ENCODE measurements at regions not wholly inside any gene's neighbourhood (a gene's known extent, or its start where the extent isn't known, plus 50 kb on each side); places are given as distances from the start of the nearest gene placed in this dataset.

DNA sequence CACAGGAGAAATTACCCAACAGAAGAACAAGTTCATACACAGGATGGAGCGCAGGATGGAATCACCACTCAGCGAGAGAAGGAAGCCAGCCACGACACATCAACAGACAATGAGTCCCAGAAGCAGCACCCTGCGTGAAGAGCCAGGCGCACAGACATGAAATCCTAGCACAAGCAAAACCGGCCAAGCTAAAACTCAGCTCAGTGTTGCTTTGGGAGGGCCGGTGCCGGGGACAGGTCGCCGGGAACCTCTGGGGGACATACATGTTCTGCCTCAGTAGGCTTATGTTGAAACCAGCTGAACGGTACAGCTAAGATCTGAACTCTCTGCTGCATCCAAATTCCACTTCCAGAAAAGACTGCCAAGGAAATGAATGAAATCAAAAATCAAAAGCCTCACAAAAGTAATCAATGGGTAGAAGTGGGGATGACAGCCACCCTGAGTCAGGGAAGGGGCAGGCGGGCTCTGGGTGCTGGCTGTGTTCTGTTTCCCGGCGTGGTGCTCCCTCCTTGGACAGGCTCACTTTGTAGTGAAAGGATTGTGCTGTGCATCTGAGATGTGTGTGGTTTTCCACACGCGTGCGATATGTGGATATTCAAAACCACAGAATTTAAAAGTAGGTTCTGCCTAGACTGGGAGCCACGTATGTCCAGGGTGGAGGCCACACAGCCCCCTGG, 114.7 kb downstream of the PDGFA start:
- Mint-ChIP-seq H3K27me3 (ENCODE audit: insufficient read depth, unreplicated experiment) (peaks cover 70% of the 10 kb centered on the region), H3K27ac (ENCODE audit: low read depth, unreplicated experiment) (no peak overlapping the region), H3K4me1 (ENCODE audit: insufficient read depth, unreplicated experiment) (no peaks in the 10 kb centered on the region), H3K4me3 (ENCODE audit: unreplicated experiment) (no peak overlapping the region), H3K36me3 (ENCODE audit: insufficient read depth, unreplicated experiment) (no peaks in the 10 kb centered on the region), H3K9me3 (ENCODE audit: unreplicated experiment) (peaks cover 11% of the 10 kb centered on the region)
- intact Hi-C loops (cut with micrococcal nuclease), result no loop called here
- TF ChIP-seq, protein P1, sequence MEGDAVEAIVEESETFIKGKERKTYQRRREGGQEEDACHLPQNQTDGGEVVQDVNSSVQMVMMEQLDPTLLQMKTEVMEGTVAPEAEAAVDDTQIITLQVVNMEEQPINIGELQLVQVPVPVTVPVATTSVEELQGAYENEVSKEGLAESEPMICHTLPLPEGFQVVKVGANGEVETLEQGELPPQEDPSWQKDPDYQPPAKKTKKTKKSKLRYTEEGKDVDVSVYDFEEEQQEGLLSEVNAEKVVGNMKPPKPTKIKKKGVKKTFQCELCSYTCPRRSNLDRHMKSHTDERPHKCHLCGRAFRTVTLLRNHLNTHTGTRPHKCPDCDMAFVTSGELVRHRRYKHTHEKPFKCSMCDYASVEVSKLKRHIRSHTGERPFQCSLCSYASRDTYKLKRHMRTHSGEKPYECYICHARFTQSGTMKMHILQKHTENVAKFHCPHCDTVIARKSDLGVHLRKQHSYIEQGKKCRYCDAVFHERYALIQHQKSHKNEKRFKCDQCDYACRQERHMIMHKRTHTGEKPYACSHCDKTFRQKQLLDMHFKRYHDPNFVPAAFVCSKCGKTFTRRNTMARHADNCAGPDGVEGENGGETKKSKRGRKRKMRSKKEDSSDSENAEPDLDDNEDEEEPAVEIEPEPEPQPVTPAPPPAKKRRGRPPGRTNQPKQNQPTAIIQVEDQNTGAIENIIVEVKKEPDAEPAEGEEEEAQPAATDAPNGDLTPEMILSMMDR (IDR thresholded peaks at IDR 0.05; ENCODE audit: unreplicated experiment), result no peak
- CTCF ChIA-PET, result no interaction called here
- POLR2A ChIA-PET, result no interaction called here
- no TSS peak for BruUV-seq (replicated peaks)
- DNase-seq (ENCODE audit: unreplicated experiment), result no peak

DNA sequence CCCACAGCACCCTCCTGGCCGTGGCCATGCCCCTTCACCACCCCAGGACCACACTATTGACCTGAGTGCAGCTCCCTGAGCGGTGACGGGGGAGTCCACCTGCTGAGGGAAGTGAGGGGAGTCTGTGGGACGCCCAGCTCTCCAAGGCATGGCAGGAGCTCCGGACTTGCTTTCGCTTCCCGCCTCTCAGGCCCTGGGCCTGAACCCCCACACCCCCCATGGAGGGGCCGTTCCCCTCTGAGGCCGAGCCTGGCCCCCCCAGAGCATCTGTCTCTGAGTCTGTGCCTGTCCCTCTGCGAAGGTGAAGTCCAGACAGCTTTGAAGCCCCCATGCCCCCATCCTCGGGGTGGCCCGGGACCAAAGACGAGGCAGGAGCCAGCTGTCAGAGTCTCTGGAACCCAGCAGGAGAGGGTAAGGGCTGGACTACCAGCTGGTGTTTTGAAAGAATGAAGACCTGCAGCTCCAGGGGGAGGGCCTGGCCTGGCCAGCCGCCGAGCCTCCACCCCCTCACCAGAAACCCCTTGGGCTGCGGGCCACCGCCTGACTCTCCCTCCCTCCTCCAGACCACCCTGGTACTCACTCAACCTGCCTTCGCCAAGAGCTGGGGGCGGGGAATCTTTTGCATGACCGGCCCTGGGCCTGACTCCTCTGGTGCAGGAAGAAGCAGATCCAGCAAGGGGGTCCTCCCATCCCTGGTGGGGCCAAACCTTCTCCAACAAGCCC, 114.0 kb downstream of the PDGFA start:
- POLR2A ChIA-PET, result no interaction called here

DNA sequence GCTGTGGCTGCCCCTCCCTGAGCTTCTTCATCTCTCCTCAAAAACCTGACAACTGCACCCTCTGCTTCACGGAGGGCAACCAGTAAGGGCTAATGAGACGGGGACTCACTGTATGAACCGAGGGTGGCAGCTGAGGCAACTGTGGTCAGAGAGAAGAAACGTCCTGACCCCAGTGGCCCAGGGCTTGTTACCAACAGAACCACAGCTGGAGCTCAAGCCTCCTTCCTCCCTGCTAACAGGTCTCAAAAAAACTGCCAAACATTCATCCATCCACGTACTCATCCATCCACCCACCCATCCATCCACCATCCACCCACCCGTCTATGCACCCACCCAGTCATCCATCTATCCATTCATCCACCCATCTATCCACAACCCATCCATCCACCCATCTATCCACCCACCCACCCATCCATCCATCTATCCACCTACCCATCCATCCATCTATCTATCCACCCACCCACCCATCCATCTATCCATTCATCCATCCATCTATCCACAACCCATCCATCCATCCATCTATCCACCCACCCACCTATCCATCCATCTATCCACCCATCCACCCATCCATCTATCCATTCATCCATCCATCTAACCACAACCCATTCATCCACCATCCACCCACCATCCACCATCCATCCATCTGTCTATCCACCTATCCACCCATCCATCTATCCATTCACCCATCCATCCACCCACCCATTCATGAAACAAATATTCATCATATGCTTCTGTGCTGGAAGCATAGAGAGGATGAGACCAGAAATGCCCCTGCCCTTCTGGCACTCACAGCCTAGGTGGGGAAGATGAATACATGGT, 111.7 kb downstream of the PDGFA start:
- DNase-seq (ENCODE audit: unreplicated experiment), result no peak
- BruUV-seq (replicated peaks), result no TSS peak
- H3K27ac Mint-ChIP-seq (ENCODE audit: low read depth, unreplicated experiment), result no peak overlapping the region
- H3K36me3 Mint-ChIP-seq (ENCODE audit: insufficient read depth, unreplicated experiment), result no peaks in the 10 kb centered on the region
- TF ChIP-seq, protein P1 (IDR thresholded peaks at IDR 0.05; ENCODE audit: unreplicated experiment), result no peak
- peaks cover 59% of the 10 kb centered on the region for H3K27me3 Mint-ChIP-seq (ENCODE audit: insufficient read depth, unreplicated experiment)
- H3K4me3 Mint-ChIP-seq (ENCODE audit: unreplicated experiment), result no peak overlapping the region
- H3K4me1 Mint-ChIP-seq (ENCODE audit: insufficient read depth, unreplicated experiment), result no peaks in the 10 kb centered on the region
- ChIA-PET CTCF (interaction anchor here (0.6 kb wide), 1 partner anchor 48 kb away, joined by 6 read pairs; no protein-coding TSS in a partner anchor), POLR2A (no interaction called here)
- peaks cover 7% of the 10 kb centered on the region for H3K9me3 Mint-ChIP-seq (ENCODE audit: unreplicated experiment)
- intact Hi-C loops (cut with micrococcal nuclease), result no loop called here

More for the DNA sequence above, 114.0 kb downstream of the PDGFA start:
- intact Hi-C loops (cut with micrococcal nuclease), result no loop called here
- no peaks in the 10 kb centered on the region for H3K36me3 Mint-ChIP-seq (ENCODE audit: insufficient read depth, unreplicated experiment)
- TF ChIP-seq, protein P1 (IDR thresholded peaks at IDR 0.05; ENCODE audit: unreplicated experiment), result no peak
- no peak overlapping the region for H3K4me3 Mint-ChIP-seq (ENCODE audit: unreplicated experiment)
- peaks cover 7% of the 10 kb centered on the region for H3K9me3 Mint-ChIP-seq (ENCODE audit: unreplicated experiment)
- no peak for DNase-seq (ENCODE audit: unreplicated experiment)
- BruUV-seq (replicated peaks), result no TSS peak
- H3K27ac Mint-ChIP-seq (ENCODE audit: low read depth, unreplicated experiment), result no peak overlapping the region
- peaks cover 70% of the 10 kb centered on the region for H3K27me3 Mint-ChIP-seq (ENCODE audit: insufficient read depth, unreplicated experiment)
- CTCF ChIA-PET, result no interaction called here
- H3K4me1 Mint-ChIP-seq (ENCODE audit: insufficient read depth, unreplicated experiment), result no peaks in the 10 kb centered on the region

DNA sequence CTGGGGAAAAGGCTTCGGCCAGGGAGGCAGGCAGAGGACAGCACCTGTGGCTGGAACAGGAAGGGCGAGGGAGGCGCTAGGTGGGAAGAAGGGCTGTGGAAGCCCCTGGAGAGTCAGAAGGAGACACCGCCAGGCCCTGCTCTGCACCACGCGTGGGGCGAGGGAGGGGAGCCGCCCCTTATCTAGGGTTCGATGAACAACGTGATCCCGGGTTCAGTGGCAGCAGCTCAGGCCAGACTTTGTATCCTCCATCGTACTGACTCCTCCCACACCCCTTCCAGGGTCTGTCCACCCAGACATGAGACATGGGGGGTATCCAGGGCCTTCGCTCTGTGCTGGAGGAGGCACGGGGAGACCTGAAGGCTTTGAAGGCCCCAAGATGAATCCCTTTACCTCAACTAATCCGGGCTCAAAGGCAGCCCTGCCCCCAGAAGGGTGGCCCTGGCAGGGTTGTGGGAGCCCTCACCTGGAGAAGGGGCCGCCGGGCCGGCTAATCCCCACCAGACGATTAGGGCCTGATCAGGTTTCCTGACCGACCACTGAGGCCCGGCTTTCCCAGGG, 110.8 kb downstream of the PDGFA start:
- POLR2A ChIA-PET, result no interaction called here

More for the DNA sequence above, 110.8 kb downstream of the PDGFA start:
- Mint-ChIP-seq H3K4me1 (ENCODE audit: insufficient read depth, unreplicated experiment) (no peaks in the 10 kb centered on the region), H3K36me3 (ENCODE audit: insufficient read depth, unreplicated experiment) (no peaks in the 10 kb centered on the region), H3K27ac (ENCODE audit: low read depth, unreplicated experiment) (no peak overlapping the region), H3K4me3 (ENCODE audit: unreplicated experiment) (no peak overlapping the region), H3K27me3 (ENCODE audit: insufficient read depth, unreplicated experiment) (peaks cover 52% of the 10 kb centered on the region), H3K9me3 (ENCODE audit: unreplicated experiment) (peaks cover 7% of the 10 kb centered on the region)
- TF ChIP-seq, protein P1 (IDR thresholded peaks at IDR 0.05; ENCODE audit: unreplicated experiment), result no peak
- DNase-seq (ENCODE audit: unreplicated experiment), result no peak
- CTCF ChIA-PET, result interaction anchor here (0.5 to 0.6 kb wide), 2 partner anchors 49 to 171 kb away, joined by 5 to 6 read pairs; no protein-coding TSS in a partner anchor
- intact Hi-C loops (cut with micrococcal nuclease), result no loop called here
- BruUV-seq (replicated peaks), result no TSS peak
